HepG2 (cell line): ENCODE measurements at regions not wholly inside any gene's neighbourhood (a gene's known extent, or its start where the extent isn't known, plus 50 kb on each side); places are given as distances from the start of the nearest gene placed in this dataset.
"Not testable (repeated sequence)": the region's sequence is repeated elsewhere in the genome, so short reads cannot be mapped to it uniquely, and the experiment has no call there.

ENCODE experiments used
- ATAC-seq: fragments of 200-7000 bp; cut with Tn5 transposase; 3 replicates; pipeline ENCODE4 v1.9.1; 2020; ENCODE audit warnings: mild to moderate bottlenecking, moderate library complexity
- BruUV-seq: library from RNA; stranded (reverse); fragments of 400-500 nt; replicated peaks from 2 replicates; lab custom pipeline; 2021; lab: Mats Ljungman, UMichigan
- CTCF ChIA-PET: fragments of 300-600 bp; formaldehyde crosslinking; extraction: SDS; loops from one replicate; lab custom pipeline; 2021; ENCODE audit warnings: low total read pairs, inconsistent platforms, low intra/inter-chr PET ratio; lab: Yijun Ruan, JAX
- POLR2A ChIA-PET: fragments of 350-600 bp; sonication (Branson Sonifier 250); formaldehyde crosslinking; loops from one replicate; lab custom pipeline; 2020; ENCODE audit warnings: antibody characterized with exemption, inconsistent platforms; lab: Yijun Ruan, JAX
- DNase-seq: peaks from one replicate; pipeline ENCODE4 v3.0.0-alpha.2; 2015; ENCODE audit warnings: low spot score
- FAIRE-seq: peaks from 3 replicates; lab custom pipeline; 2011; peaks lifted over from hg19 to GRCh38; lab: Jason Lieb, UNC
- H2AFZ ChIP-seq: one replicate; pipeline ENCODE4 v1.6.1; 2011; ENCODE audit warnings: low read length, inconsistent platforms
- H3K27ac ChIP-seq: fragments of 300-600 bp; 3 replicates; pipeline ENCODE4 v1.8.0; 2011; ENCODE audit warnings: mixed run types, mild to moderate bottlenecking, mixed read lengths, low read length, inconsistent platforms; ENCODE audit not compliant: insufficient read depth; ENCODE audit errors: extremely low read length
- H3K27me3 ChIP-seq, 2 experiments: fragments of 200-600 bp in 1 of 2; 2 replicates in 1 of 2; 3 replicates in 1 of 2; pipeline versions ENCODE4 v1.6.0 to v1.8.0; 2011; ENCODE audit warnings: low read length in 2 of 2, mild to moderate bottlenecking in 2 of 2, moderate library complexity in 2 of 2, inconsistent platforms in 1 of 2; ENCODE audit not compliant: insufficient read depth in 2 of 2, control insufficient read depth in 1 of 2
- H3K36me3 ChIP-seq, 2 experiments: fragments of 200-600 bp in 1 of 2; replicated peaks in 1 of 2; 2 replicates in 1 of 2; 3 replicates in 1 of 2; pipeline versions ENCODE4 v1.5.1 to v1.8.0; 2011; ENCODE audit warnings: low read length in 2 of 2, inconsistent platforms in 1 of 2; ENCODE audit not compliant: insufficient read depth in 2 of 2, control insufficient read depth in 1 of 2
- H3K4me1 ChIP-seq: 2 replicates; pipeline ENCODE4 v1.5.1; 2012; ENCODE audit warnings: low read length, inconsistent platforms; ENCODE audit not compliant: insufficient read depth
- H3K4me2 ChIP-seq: 2 replicates; pipeline ENCODE4 v1.6.0; 2011; ENCODE audit warnings: low read depth, low read length, inconsistent platforms
- H3K4me3 ChIP-seq, 3 experiments: fragments of 200-600 bp in 1 of 3; sonication (generic), shearing (Covaris generic) in 1 of 3; replicated peaks in 1 of 3; 2 replicates each; pipeline ENCODE4 v1.5.1; 2011 to 2016; ENCODE audit warnings: low read length in 3 of 3, inconsistent platforms in 2 of 3, low read depth in 2 of 3, mild to moderate bottlenecking in 2 of 3, control low read depth in 1 of 3, mixed read lengths in 1 of 3; ENCODE audit not compliant: insufficient read depth in 1 of 3
- H3K79me2 ChIP-seq: one replicate; pipeline ENCODE4 v1.6.1; 2011; ENCODE audit warnings: low read length, inconsistent platforms; ENCODE audit not compliant: insufficient read depth
- H3K9ac ChIP-seq: 2 replicates; pipeline ENCODE4 v1.6.0; 2011; ENCODE audit warnings: mild to moderate bottlenecking, low read depth, low read length, inconsistent platforms; ENCODE audit not compliant: insufficient read depth
- H3K9me3 ChIP-seq: 2 replicates; pipeline ENCODE4 v1.5.1; 2012; ENCODE audit warnings: mild to moderate bottlenecking, low read length
- H4K20me1 ChIP-seq: 2 replicates; pipeline ENCODE4 v1.6.0; 2011; ENCODE audit warnings: inconsistent platforms, mild to moderate bottlenecking, low read length, moderate library complexity; ENCODE audit not compliant: insufficient read depth
- ATRX ChIP-seq: sonication (generic); formaldehyde crosslinking; IDR thresholded peaks from 2 replicates; pipeline ENCODE4 v1.4.0; 2020; ENCODE audit warnings: missing genetic modification reagents, borderline replicate concordance
- CENPBD1 ChIP-seq: sonication (generic); formaldehyde crosslinking; IDR thresholded peaks from 2 replicates; pipeline ENCODE4 v1.8.0; 2022; ENCODE audit warnings: missing genetic modification reagents, low read depth, mild to moderate bottlenecking, borderline replicate concordance
- HNRNPH1 ChIP-seq: fragments of 200-400 bp; formaldehyde crosslinking; optimal IDR thresholded peaks from 2 replicates; pipeline ENCODE3; 2017; ENCODE audit warnings: mild to moderate bottlenecking, low read depth, low read length
- IRF1 ChIP-seq: sonication (generic); formaldehyde crosslinking; IDR thresholded peaks from 2 replicates; pipeline ENCODE4 v1.4.0; 2020; ENCODE audit warnings: low read depth, mild to moderate bottlenecking, missing genetic modification reagents
- MNT ChIP-seq: fragments of 450-650 bp; IDR thresholded peaks from 2 replicates; pipeline ENCODE4 v1.6.1; 2016
- RFX1 ChIP-seq: fragments of 450-650 bp; IDR thresholded peaks from 2 replicates; pipeline ENCODE4 v1.6.1; 2017
- SRY ChIP-seq: sonication (generic); formaldehyde crosslinking; IDR thresholded peaks from 2 replicates; pipeline ENCODE4 v1.8.0; 2022; ENCODE audit warnings: mild to moderate bottlenecking, missing genetic modification reagents
- ZNF564 ChIP-seq: sonication (generic); formaldehyde crosslinking; IDR thresholded peaks from 2 replicates; pipeline ENCODE4 v1.8.1; 2023; ENCODE audit warnings: mild to moderate bottlenecking, missing genetic modification reagents
- WGBS: methylation state at CpG from one replicate; pipeline ENCODE4 v1.1.6; 2017; ENCODE audit warnings: low lambda C conversion rate; 5-methylcytosine and 5-hydroxymethylcytosine counted together
- in situ Hi-C: cut with HindIII; loops from 2 replicates; pipeline ENCODE4 v1.10.0; 2017; ENCODE audit warnings: low pct_unique_long_range_greater_than_20kb; ENCODE audit not compliant: extremely low pct_ligation_motif_present
- intact Hi-C: fragments of 100-400 bp; cut with micrococcal nuclease; formaldehyde crosslinking; loops from one replicate; pipeline ENCODE4 v1.10.0; 2022; ENCODE audit not compliant: unreplicated experiment

GRCh38 chr18:10134204-10134603 is 220.4 kb downstream of the VAPA start (continued):
- TF ChIP-seq CENPBD1 (no peak), IRF1 (no peak), ZNF564 (CRISPR knock-in tag) (no peak), SRY (CRISPR knock-in tag) (no peak), RFX1 (no peak), HNRNPH1 (no peak), ATRX (CRISPR knock-in tag) (no peak)

- in situ Hi-C loops, intact Hi-C loops, H3K79me2 ChIP-seq, POLR2A ChIA-PET, DNase-seq, H3K4me3 ChIP-seq, H3K27ac ChIP-seq, H2AFZ ChIP-seq, CTCF ChIA-PET, H4K20me1 ChIP-seq, H3K9me3 ChIP-seq, H3K9ac ChIP-seq, BruUV-seq, H3K36me3 ChIP-seq, H3K4me2 ChIP-seq: not testable (repeated sequence)
- no CpG with 5 or more reads among the region's 3 CpGs for WGBS
- TF ChIP-seq MNT, result peak; percentile 35; the same call in 1 of the 2 replicates
- FAIRE-seq (peak; percentile 68), ATAC-seq (peak; percentile 66)
- Histone ChIP-seq H3K4me1 (peaks cover 19% of the 10 kb centered on the region), H3K27me3 (peaks cover 0 to 32% of the 10 kb centered on the region in 2 experiments; a peak in 4 of 5 replicates)
Observed at GRCh38 chr18:10134749-10135148, 220.9 kb downstream of the VAPA start.
